ENCODE measurements at regions not wholly inside any gene's neighbourhood (a gene's known extent, or its start where the extent isn't known, plus 50 kb on each side); places are given as distances from the start of the nearest gene placed in this dataset.
"Not testable (repeated sequence)": the region's sequence is repeated elsewhere in the genome, so short reads cannot be mapped to it uniquely, and the experiment has no call there.

DNA sequence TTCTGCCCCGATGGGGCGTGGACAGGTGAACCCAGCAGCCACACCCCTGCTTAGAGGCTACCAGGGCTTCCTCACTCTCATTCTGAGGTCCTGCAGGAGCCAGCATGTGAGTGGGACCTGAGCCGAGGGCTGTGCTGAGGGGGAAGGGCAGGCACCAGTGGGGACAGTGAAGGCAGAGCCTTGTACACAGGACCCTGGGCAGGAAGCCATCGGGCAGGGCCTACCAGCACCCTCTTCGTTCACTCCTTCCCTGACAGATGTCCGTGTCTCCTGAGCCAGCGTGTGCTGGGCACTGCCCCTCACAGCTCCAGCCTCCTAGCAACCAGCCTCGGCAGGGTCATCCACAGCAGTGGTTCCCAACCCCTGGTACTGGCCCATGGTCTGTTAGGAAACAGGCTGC lies 5385.0 kb upstream of the TPTE start:
- TF ChIP-seq, protein P1, sequence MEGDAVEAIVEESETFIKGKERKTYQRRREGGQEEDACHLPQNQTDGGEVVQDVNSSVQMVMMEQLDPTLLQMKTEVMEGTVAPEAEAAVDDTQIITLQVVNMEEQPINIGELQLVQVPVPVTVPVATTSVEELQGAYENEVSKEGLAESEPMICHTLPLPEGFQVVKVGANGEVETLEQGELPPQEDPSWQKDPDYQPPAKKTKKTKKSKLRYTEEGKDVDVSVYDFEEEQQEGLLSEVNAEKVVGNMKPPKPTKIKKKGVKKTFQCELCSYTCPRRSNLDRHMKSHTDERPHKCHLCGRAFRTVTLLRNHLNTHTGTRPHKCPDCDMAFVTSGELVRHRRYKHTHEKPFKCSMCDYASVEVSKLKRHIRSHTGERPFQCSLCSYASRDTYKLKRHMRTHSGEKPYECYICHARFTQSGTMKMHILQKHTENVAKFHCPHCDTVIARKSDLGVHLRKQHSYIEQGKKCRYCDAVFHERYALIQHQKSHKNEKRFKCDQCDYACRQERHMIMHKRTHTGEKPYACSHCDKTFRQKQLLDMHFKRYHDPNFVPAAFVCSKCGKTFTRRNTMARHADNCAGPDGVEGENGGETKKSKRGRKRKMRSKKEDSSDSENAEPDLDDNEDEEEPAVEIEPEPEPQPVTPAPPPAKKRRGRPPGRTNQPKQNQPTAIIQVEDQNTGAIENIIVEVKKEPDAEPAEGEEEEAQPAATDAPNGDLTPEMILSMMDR (IDR thresholded peaks at IDR 0.05): not testable (repeated sequence)
- TF ChIP-seq POLR2A (IDR thresholded peaks at IDR 0.05): not testable (repeated sequence)
